Amygdala (tissue), 56 donors: ENCODE measurements at regions not wholly inside any gene's neighbourhood (a gene's known extent, or its start where the extent isn't known, plus 50 kb on each side); places are given as distances from the start of the nearest gene placed in this dataset.

ENCODE experiments used
- DNase-seq, 56 donors: peaks; one replicate each; lab custom pipeline; 2025; lab: John Stamatoyannopoulos, UW

DNA sequence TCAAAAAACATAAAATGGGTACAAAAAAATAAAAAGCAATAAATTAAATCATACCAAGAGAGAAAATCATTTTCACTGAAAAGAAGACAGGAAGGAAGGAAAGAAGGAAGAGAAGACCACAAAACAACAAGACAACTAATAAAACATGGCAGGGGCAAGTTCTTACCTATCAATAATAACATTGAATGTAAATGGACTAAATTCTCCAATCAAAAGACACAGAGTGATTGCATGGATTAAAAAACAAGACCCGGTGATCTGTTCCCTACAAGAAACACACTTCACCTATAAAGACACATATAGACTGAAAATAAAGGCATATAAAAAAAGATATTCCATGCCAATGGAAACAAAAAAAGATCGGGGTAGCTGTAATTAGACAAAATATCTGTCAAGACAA, 82.6 kb upstream of the CERS6 start:
- no peak for DNase-seq

DNA sequence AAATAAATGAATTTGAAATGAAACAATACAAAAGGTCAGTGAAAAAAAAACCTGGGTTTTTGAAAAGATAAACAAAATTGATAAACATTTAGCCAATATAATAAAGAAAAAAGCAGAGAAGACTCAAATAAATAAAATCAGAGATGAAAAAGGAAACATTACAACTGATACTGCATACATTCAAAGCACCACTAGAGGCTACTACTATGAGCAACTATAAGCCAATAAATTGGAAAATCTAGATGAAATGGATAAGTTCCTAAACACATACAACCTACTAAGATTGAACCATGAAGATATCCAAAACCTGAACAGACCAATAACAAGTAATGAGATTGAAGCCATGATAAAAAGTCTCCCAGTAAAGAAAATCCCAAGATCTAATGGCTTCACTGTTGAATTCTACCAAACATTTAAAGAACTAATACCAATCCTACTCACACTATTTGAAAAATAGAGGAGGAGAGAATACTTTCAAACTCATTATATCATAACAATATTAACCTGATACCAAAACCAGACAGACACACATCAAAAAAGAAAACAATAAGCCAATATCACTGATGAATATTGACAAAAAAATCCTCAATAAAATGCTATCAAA, 80.8 kb upstream of the CERS6 start:
- DNase-seq: no peak

DNA sequence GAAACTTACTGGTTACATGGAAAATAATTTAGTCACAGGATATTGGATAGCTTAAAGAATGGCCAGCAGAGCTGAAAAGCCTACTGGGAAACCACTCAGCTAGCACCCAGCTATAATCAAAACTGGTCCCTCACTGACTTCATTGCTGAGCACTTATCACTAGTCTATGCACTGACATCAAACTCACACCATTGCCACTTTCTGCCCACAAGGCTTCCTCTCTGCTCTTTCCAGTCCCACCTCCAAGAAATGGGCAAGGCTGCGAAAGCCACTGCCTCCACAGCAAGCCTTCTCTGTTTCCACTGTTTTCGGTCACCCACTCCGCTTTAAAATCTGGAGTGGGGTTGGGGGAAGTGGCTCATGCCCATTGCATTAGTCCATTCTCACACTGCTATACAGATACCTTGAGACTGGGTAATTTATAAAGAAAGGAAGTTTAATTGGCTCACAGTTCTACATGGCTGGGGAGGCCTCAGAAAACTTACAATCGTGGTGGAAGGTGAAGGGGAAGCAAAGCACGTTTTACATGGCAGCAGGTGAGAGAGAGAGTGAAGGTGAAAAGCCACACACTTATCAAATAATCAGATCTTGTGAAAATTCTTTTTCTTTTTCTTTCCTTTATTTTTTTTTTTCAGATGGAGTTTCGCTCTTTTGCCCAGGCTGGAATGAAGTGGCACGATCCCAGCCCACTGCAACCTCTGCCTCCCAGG, 77.0 kb upstream of the CERS6 start:
- DNase-seq: no peak

DNA sequence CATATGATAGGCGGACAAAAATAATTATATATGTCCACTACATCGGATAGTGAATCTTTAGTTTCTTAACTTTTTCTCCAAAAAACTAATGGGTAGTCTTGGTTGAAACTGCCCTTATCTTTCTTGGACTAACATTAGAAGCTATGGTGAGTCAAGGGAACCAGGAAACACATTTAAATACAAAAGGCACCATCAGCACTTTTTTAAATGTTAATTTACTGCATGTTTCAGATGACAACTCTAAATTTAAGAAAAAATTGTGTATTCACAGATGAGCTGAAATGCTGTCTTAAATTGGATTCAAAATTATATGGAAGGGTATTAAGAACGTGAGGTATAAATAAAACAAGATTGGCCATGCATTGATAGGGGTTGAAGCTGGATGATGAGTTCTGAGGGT, 75.6 kb upstream of the CERS6 start:
- DNase-seq: no peak

DNA sequence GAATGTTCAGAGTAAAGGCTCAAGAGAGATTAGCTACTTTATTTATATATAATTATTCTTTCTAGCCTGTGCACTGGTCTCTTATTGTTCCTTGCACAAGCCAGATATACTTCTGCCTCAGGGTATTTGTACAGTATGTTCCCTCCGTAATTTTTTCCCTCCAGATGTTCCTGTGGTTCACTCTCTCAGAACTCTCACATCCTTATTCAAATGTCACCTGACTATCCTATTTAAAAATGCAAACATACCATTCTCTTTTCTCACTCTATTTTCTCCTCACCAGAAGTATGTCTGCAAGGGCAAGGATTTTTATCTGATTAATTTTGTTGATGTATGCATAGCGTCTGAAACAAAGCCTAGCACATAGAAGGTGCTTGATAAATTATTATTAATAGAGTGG, 64.0 kb upstream of the CERS6 start:
- no peak for DNase-seq

DNA sequence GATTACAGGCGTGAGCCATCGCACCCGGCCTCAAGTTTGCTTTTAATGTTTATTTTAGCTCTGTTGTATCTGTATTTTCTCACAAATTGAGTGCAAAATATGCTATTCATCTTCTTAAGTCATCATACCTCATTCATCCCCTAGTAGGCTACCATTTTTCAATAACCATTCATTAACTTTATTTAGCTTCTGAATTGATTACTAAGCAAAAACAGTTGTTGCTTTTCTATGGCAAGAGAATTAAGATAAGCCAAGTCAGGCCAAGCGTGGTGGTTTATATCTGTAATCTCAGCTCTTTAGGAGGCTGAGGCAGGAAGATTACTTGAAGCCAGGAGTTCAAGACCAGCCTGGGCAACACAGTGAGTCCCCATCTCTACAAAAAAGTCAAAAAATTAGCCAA, 63.3 kb upstream of the CERS6 start:
- no peak for DNase-seq

DNA sequence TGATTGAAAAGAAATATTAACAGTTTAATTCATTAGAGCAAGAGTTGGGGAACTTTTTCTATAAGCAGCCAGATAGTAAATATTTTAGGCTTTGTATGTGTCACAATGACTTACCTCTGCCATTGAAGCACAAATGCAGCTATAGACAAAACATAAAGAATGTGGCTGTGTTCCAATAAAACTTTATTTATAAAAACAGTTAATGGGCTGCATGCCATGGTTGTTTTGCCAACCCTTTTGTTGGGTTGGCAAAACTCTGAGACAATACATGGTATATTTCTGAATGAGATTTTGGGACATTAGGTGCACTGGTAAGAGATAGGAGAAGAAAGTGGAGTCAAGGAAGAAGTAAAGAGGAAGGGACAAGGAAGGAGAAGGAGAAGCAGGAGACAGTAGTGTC, 61.8 kb upstream of the CERS6 start:
- no peak for DNase-seq

DNA sequence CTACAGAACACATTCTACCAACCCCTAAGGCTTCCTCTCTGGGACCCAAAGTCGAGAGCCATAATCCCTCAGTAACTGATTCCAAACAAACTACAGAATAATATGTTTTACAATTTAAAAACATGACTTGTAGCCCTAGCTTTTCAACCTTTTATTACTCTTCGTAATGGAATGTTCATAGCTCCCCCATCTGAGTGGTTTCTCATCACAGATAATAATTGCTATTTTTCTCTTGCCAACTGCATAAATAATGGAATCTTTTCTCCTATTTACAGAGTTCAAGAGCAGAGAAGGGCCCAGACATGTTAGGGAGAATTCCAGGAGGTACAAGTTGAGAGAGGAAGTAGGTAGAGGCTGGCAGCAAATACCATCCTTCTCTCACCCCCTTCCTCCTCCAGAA, 59.9 kb upstream of the CERS6 start:
- DNase-seq: no peak

DNA sequence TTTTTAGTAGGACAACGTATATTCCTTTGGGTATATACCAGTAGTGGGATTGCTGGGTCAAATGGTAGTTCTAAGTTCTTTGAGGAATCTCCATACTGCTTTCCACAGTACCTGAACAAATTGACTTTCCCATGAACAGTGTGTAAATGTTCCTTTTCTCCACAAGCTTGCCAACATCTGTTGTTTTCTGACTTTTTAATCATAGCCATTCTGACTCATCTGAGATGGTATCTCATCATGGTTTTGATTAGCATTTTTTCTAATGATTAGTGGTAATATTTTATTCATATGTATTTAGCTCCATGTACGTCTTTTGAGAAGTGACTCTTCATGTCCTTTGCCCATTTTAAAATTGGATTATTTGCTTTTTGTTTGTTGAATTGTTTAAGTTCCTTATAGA, 58.4 kb upstream of the CERS6 start:
- no peak for DNase-seq

DNA sequence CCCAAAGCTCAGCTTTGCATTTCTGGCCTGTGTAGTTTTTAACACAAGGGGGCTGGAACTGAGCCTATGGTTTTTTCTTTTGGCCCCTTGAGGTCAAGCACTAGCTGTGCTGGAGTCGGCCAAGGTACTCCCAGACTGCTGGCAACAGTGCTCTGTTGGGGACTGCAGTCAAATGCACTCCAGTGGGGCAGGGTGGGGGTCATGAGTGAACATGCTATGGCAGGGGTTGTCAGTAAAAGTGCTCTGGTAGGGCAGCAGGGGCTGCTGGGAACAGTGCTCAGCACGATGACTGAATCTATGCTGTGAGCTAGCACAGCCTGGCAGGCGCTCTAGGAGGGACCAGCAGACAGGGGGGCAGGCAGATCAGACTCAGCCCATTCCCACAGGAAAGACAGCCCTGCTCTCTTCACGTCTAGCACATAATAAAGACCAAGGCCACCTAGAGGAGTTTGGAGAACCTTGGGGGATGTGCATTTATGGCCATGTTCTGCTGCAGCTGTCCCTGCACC, 55.0 kb upstream of the CERS6 start:
- DNase-seq: no peak

DNA sequence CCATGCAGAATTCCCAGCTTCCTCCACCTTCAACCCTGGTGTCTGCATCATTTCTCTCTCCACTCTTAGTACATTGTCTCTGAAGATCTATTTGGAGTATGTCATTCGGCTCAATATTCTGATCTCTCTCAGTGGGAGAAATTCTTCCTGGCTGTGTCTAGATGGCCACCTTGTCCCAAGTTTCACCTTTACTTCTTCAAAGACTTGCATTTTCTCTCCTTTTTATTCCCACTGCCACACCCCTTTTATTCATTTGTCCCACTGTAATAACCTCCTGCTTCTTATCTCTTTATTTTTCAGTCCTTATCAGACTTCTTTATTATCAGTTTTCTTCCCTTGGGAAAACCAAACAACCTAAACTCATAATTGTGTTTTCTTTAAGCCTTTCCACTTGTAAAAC, 54.3 kb upstream of the CERS6 start:
- DNase-seq: no peak

DNA sequence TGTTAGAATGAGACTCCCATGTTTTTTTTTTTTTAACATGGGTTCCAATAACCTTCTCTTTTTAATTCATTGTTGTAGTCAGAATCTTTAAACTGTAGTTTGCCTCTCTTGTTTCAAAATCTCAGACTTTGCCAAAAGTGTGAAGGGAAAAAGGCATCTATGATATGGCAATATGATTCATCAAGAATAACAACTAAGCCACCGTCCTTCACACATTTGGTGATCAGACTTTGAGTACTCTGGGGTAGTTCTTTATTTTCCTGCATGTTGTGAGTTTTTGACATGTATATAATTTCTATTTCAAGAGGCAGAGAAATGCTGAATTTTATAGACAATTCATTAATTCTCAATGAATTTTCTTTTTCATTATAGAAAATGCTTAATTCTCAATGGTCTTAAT, 53.5 kb upstream of the CERS6 start:
- no peak for DNase-seq

DNA sequence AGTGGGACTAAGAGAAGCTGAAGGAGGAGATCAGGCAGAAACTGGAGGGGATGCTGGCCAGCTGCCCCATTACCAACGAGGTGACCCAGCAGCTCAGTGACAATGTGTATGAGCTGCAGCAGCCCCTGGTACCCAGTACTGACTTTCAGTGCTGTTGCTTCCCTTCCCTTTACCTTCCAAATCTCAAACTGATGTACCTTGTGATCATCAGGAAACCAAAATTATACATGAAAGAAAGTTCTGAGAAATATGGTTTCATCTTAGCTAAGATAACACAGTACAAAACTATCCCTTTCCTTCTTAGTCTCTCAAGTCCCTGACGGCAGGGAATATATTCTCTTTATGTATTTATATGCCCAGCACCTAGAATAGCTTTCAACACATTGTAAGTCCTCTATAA, 52.3 kb upstream of the CERS6 start:
- DNase-seq: no peak

DNA sequence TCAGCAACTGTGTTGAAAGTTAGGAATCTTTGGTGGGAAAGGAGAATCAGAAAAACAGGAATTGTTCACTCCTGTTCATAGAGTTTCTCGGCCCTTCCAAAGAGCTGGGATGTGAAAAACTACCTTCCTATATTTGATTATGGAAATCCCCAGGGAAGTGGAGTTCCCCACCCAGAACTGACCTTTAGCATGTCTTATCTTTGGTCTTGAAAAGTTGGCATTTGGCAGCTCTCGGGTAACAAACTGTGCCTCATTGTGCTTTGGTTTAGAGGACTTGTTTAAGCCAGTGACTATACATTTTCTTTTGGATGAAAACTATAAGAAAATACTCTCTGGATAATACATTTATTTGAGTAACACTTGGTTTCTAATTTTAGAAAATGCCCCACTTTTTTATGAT, 51.3 kb upstream of the CERS6 start:
- no peak for DNase-seq
